ENCODE measurements at regions not wholly inside any gene's neighbourhood (a gene's known extent, or its start where the extent isn't known, plus 50 kb on each side); places are given as distances from the start of the nearest gene placed in this dataset.
"Not testable (repeated sequence)": the region's sequence is repeated elsewhere in the genome, so short reads cannot be mapped to it uniquely, and the experiment has no call there.

DNA sequence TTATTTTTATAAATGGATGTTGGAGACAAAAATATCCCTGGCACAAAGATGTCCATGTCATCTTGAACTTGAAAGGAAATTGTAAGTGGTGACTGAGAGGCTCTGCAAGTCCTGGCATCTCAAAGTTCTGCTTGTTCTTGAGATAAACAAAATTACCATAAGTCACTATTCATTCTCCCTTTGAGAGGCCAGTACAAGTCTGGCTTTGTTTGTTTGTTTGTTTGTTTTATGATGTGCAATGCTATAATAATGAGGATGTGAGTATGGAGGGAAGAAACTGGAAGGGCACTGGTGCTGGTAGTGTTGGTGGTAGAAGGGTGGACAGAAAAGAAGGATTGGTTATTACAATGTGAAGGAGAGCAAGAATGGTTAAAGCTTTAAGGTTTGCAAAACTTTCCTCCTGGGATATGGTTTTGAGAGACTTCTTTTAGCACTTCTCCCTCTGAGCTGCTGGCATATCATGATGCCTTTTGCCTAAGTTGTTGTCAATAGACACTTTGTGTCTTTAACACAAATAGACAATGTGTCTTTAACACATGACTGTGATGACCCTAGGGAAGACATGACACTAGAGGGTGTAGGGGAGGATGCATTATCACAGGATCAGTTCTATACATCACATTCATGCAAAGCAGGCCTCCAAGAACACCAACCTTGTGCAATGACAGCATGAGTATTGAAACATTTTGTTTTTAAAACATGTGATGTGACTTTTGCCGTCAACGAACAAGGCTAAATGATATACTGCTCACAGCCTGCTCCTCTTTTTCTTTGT is 880.5 kb upstream of the GOT2 start:
- no peak for FAIRE-seq
- DNase-seq (ENCODE audit: insufficient read length, low spot score): no peak

DNA sequence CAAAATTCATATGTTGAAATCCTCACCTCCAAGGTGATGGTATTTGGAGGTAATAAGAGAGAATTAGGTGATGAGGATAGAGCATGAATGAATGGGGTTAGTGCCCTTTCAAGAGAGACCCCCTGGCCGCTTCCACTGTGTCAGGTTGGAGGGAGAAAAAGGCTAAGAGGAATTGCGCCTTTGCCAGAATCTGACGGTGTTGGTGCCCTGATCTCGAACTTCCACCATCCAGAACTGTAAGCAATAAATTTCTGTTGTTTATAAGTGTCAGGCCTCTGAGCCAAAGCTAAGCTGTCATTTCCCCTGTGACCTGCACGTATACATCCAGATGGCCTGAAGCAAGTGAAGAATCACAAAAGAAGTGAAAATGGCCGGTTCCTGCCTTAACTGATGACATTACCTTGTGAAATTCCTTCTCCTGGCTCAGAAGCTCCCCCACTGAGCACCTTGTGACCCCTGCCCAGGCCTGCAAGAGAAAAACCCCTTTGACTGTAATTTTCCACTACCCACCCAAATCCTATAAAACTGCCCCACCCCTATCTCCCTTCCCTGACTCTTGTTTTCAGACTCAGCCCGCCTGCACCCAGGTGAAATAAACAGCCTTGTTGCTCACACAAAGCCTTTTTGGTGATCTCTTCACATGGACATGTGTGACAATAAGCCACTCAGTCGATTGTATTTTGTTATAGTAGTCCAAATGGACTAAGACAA is 878.9 kb upstream of the GOT2 start:
- not testable (repeated sequence) for FAIRE-seq; DNase-seq (ENCODE audit: insufficient read length, low spot score)

DNA sequence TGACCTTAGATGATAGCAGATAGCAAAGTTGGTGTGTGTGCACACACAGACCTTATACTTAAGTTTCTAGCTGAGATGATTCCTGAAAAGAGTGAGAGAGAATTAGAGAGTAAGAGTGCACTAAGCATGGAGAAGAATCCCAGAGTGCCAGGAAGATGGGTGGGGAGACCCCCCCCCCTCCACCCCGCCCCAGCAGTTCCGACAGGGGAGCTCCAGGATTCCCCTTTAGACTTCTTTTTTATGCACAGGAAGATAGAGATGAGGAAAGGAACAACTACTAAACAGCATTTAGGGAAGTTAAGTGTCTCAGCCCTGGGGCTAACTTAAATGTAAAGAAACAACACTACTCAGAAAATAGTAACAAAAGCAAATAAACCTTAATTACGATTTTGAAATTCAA is 878.0 kb upstream of the GOT2 start:
- FAIRE-seq (no peak), DNase-seq (ENCODE audit: insufficient read length, low spot score) (no peak)

DNA sequence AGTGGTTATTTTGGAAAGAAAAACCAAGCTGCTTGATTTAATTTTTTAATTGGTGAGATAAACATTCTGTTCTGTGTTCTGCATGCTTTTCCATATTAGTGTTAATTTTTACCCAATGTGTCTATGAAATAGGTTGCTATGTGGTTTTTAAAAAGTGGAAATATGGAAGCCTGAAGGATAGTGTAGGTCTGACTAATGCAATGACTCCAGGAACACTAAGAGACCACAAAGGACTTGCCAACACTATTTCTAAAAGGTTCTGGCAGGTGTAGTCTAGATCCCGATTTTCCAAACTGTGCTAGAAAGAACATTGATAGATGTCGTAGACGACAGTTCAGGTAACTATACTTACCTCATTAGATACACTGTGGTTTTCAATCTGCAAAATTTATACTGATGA is 877.4 kb upstream of the GOT2 start:
- FAIRE-seq (no peak), DNase-seq (ENCODE audit: insufficient read length, low spot score) (no peak)

DNA sequence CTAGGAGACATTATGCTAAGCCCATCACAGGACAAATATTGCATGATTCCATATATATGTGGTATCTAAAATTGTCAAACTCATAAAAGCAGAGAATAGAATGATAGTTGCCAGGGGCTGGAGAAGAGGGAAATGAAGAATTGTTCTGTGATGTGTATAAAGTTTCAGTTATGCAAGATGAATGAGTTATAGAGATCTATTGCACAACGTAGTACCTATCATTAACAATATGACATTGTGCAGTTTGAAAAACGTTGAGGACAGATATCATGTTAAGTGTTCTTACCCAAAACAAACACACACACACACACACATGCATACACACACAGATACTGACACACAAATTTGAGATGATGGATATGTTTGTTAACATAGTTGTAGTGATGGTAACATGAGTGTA is 871.6 kb upstream of the GOT2 start:
- FAIRE-seq (no peak), DNase-seq (ENCODE audit: insufficient read length, low spot score) (no peak)

DNA sequence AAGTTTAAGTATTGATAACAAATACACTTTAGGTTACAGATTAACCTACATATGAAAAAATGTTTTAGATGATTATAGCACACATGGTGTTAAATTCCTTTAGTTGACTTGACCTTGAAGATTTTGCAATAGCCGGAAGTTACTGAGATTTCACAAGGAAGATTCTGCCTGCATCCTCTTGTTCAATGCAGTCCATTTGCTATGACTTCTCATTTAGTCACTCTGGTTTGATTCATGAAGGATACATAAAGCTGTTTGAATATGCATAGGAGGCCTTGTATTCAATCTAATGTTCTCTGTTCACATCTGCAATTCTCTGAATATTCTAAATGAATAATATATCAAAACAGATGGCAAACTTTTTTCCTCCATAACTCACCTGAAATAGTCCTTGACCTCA is 870.2 kb upstream of the GOT2 start:
- FAIRE-seq: no peak
- no peak for DNase-seq (ENCODE audit: insufficient read length, low spot score)

DNA sequence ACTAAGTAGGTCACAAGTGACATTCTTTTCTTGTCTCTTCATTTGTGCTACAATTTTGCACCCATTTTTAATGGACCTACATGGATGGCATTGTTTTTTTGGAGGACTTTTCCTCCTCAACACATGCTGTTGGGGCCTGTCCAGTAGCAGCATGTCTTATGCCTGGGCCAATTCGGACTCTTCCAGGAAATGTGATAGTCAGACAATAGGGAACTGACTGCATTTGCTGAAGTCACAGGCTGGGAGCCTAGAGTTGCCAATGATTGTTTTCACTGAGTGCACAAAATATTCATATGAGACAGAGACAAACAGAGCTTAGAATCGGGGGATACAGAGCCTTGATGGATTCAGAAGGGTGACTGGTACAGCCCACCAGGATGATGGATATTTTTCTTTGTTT is 867.3 kb upstream of the GOT2 start:
- FAIRE-seq: no peak

DNA sequence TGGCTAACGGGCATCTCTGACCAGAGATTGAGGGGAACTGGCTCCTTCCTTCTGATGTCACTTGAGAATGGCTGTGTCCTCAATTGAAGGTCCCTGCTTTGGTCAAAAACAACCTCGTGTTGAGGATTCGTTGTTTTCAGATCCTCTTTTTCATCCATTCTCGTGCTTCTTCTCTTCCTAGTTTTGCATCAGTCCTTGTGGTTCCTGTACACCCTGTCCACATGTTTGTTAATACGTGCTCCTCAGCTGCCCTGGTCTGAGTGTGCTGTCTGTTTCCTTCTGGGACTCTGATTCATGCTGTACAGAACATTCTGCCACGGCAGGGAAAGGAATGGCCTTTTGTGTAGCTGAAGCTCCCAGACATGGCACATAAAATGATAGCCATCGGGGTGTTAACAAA is 863.2 kb upstream of the GOT2 start:
- FAIRE-seq: no peak
- no peak for DNase-seq (ENCODE audit: insufficient read length, low spot score)

More for the DNA sequence above, 867.3 kb upstream of the GOT2 start:
- no peak for DNase-seq (ENCODE audit: insufficient read length, low spot score)

DNA sequence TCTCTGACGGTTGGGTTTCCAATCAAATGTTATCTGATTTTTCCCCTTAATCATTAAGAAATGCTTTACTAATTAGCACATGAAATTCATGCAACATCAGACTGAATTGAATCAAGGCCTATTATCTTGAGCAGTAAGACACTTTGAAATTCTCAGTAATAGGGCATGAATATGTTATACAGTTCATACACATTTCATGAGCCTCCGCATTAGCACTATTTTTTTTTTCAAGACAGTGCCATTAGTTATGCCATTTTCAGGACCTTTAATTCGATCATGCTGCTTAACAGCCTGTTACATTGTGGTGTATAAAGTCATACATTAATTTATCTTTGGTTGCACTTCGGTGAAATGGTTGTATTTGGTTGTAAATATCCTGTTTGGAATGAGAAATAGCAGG is 862.6 kb upstream of the GOT2 start:
- DNase-seq (ENCODE audit: insufficient read length, low spot score): no peak
- no peak for FAIRE-seq

DNA sequence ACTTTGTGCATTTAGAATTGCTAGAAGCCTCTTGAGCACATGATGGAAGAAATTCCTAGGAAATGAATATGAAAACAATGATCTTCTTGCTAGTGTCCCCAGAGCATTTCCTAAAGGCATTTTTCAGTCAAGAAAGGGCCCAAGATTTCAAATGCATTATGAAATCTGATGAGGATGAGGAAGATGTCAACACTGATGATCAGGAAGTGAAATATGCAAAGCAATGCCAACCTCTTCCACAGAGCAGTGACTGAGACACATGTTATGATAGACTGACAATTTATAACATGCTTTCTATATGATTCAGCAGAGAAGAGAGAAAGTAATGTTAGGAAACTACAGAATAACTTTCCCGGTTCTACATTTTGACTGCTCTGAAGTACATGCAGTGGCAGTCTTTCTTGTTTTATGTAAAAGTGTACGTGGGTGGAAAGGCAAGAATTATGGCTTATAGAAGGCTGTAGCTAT is 859.1 kb upstream of the GOT2 start:
- FAIRE-seq (no peak), DNase-seq (ENCODE audit: insufficient read length, low spot score) (no peak)

DNA sequence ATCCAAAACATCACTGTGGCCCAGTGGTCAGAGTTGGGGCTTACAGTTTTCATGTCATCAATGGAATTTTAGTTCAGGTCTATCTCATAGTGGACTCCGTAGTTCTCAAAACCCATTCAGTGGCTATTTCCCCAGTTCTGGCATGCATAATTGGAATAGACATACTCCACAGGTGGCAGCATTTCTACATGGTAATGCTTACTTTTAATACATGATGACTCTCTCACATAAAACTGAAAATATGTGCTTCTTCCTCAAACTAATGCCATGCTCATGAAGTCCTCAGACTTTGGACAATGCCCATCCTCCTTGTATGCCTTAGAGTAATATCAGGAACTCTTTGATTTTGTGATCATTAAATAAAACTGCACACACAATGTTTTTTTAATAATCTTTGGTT is 857.4 kb upstream of the GOT2 start:
- FAIRE-seq (no peak), DNase-seq (ENCODE audit: insufficient read length, low spot score) (no peak)

DNA sequence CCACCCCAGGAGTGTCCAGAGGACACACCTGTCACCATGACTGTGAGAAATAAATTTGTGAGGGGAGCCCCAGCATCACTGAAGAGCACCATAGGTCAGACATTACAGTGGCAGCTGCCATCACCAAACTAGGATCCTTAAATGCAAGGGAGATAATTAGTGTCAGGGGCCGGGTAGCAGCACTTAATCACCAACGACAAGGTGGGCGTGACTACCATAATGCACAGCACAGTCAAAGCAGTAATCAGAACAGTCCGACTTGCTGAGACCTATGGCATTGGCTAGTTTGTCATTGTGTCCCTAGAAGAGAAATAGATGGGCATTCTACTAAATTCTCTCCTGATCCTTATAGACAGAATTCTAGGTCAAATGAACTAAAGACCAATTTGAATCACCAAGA is 856.7 kb upstream of the GOT2 start:
- DNase-seq (ENCODE audit: insufficient read length, low spot score) (no peak), FAIRE-seq (no peak)

DNA sequence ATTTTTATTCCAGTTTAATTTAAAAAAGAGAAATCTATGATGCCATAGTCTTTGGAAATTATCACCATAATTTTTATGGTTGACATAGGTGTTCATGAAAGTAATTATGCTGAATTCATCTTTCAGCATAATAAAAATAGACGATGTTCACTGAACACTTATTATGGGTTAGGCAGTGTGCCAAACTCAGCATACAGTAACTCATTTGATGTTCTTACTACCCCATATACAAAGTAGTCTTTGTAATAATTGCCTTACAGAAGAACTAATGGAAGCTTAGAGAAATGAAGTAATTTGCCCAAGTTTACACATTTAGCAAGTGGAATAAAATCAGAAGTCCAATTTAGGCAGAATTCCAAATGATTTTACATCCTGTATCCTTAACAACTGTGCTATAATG is 852.2 kb upstream of the GOT2 start:
- FAIRE-seq (no peak), DNase-seq (ENCODE audit: insufficient read length, low spot score) (no peak)

DNA sequence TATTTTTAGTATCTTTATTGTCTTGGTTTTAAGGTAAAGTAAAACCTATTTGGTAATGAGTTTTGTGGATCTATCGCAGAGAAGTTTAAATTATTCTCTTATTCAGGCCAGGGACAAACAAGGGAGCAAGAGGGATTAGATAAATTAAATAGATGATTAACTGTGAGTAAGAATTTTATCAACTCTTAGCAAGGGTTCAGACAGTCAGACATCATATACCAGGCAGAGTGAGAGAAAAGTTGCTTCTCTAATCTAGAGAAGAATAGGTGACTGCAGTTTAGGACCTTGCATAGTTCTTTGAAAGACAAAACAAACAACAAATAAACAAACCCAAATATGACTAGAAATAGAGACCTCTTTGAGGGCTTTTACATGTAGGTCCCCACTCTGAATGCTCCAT is 840.2 kb upstream of the GOT2 start:
- FAIRE-seq: no peak
- no peak for DNase-seq (ENCODE audit: insufficient read length, low spot score)

DNA sequence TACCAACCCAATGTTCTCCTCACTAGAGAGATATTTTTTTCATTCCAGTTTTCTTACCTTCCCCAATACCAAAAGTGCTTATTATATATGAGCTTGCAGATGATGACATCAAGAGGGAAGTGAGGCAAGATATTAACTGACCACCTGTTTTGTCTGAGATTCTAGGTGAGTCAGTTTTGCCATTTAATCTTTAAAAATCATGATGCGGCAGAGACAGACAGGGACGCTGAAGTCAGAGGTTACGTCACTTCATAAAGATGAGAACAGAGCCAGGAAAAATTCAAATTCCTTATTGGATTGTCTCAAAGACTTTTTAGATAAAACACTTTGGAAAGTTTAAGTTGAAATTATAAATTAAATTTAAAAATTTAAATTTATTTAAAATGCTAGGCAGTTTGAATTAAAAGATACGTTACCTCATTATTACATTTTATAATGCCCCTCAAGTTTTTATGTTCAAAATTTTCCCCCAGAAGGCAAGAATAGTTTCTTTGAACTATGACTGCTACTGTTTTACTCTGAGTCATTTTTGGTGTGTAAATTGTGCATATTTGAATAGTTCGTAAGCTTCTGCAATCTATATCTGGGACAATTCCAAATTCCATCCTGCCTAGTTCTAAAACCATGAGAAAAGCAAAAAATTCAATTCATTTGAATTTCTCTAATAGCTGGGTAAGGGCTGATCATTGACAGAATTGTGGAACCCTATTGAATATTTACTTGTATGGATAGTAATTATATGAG is 839.6 kb upstream of the GOT2 start:
- FAIRE-seq (no peak), DNase-seq (ENCODE audit: insufficient read length, low spot score) (no peak)

DNA sequence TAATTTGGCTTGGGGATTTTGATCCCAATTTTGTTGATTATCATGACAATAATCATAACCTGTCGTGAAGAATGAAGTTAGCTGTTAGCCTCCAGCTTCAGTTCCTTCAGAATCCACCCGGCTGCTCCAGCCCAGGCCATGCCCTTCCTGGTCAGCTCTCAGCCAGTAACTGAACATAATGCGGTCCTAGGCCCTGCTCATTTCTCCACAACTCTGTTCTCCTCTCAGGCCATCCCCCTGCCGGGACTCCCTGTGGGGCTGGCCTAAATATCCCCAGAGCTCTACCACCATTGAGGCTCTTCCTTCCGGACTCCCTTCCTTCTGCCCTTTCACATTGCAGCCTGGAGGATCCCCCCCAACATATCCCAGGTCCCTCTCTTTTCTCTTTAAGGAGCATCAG is 833.4 kb upstream of the GOT2 start:
- FAIRE-seq (no peak), DNase-seq (ENCODE audit: insufficient read length, low spot score) (no peak)

DNA sequence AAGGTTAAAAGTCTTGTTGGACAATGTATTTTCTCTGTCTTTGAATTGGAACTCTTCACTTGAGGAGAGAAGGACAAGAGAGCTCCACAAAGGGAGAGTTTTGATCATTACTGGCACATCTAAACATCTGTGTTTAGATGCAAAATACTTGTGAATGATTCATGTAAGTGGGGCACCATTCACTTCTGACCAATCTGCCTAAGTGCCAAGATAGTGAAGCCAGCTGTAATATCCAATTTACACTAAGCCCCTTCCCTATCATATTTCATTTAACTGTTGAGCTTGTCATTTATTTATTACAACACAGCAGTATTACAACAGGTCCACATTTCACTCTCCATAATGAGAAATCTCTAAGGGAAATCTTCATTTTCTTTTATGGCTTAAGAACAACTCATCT is 832.3 kb upstream of the GOT2 start:
- no peak for FAIRE-seq
- DNase-seq (ENCODE audit: insufficient read length, low spot score): no peak

DNA sequence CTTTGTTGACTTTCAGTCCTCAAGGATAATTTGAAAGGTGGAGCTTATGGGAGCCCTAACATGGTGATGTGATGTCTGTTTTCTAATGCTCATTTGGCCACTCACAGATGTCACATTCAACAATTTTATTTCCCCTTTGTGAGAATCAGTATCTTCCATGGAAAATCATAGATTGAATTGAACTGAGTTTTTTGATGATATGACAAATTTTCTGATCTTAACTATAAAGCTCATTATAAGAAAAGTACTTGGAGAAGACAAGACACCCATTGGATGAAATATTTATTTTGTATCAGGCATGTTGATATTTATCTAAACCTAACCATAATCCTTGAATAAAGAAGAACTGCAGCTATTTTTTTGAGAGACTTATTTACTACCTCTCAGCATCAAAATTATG is 824.6 kb upstream of the GOT2 start:
- no peak for DNase-seq (ENCODE audit: insufficient read length, low spot score)
- no peak for FAIRE-seq

DNA sequence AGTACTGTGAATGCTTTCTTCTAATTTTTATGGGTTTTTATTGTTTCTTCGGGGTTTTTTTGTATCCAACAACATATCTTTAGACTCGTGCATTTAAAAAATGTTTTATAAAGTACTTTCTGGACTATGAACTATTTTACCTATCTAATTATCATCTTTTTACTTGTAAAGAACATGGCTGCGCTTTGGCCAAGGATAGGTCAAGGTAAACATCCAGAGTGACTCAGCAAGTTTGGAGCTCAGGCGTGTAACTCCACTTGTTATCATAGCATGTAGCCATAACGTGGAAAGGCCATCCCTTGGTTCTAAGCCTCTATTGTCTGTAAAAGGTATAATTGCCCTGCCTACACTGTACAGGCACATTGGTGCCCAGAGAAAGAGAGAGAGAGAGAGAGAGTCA is 818.0 kb upstream of the GOT2 start:
- DNase-seq (ENCODE audit: insufficient read length, low spot score): no peak
- FAIRE-seq: no peak

DNA sequence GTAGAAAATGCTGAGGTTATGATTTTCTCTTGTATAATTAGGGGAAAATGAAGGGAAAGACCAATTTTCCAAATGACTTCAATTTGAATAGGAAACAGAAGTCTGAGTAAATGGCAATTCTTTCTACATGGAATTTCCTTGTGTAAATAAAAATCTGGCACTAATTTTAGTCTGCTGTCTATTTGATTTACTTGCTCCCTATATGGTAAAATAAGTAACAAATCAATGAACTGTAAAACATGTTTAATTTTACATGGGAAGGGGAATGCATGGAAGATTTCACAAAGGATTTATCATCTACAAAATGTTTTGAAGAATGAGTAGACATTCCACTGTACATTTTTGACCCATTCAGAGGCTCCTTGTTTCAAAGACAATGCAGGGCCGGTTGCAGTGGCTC is 811.6 kb upstream of the GOT2 start:
- DNase-seq (ENCODE audit: insufficient read length, low spot score): no peak
- no peak for FAIRE-seq

DNA sequence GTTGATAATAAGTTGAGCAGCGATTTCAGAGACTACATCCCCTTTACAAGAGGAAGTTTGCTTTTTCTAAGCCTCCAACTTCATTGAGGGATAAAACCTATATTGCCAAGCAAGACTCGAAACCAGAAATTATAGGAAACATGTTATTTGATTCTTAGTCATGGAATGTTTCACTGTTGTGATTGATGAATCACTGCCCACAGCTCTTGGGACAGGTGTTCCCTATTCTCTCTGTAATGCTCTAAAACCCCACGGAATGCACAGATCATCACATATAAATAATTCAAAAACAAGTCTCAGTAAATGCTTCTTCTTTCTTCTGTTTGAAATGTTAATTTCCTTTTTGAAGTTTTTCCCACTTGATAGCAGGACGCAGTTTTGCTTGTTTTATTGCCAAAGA is 809.5 kb upstream of the GOT2 start:
- DNase-seq (ENCODE audit: insufficient read length, low spot score) (no peak), FAIRE-seq (no peak)

DNA sequence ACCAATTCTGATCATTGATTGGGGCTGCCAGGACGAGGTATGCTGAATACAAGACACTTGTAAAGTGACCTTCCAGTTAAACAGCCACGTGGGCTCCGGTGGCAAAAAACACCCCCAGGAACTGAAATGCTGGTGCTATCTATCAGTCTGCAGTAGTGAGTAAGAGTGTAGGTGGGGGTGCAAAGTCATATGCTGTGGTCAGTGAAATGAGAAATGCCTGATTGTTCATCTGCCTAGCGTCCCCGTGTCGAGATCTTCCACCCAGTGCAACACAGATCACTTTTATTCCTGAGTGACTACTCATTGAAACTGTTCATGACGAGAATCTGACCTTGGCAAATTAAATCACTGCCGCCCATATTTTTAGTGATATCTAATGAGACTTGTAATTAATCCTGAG is 806.5 kb upstream of the GOT2 start:
- no peak for FAIRE-seq
- DNase-seq (ENCODE audit: insufficient read length, low spot score): no peak
